GM19328 (cell line): ENCODE measurements at regions not wholly inside any gene's neighbourhood (a gene's known extent, or its start where the extent isn't known, plus 50 kb on each side); places are given as distances from the start of the nearest gene placed in this dataset.
"Not testable (repeated sequence)": the region's sequence is repeated elsewhere in the genome, so short reads cannot be mapped to it uniquely, and the experiment has no call there.

Source experiments
- ATAC-seq: cut with Tn5 transposase; IDR thresholded peaks from one replicate; pipeline ENCODE4 v1.9.1; 2021; ENCODE audit warnings: mild to moderate bottlenecking, moderate library complexity; ENCODE audit not compliant: unreplicated experiment

DNA sequence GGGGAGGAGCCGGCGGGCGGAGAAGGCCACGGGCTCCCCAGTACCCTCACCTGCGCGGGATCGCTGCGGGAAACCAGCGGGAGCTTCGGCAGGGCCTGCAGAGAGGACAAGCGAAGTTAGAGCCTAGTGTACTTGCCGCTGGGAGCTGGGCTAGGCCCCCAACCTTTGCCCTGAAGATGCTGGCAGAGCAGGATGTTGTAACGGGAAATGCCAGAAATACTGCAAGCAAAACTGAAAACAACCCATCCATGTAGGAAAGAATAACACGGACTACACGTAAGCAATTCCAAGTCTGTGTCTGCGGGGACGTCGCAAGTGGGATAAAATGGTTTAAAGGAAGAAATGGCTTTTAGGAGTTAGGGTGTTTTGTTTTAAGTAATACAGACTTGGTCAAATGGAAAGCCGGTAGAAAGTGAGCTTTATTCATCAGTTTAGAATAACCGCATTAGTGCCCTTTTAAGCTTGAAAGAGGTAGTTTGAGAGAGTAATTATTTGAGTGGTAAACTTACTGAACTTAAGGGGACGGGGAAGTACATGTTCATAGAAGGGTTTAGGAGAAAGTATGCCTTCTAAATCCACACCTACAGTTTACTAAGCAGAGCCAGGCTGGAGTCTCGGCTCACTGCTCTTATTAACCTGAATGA, 121.3 kb upstream of the NIPA1 start:
- ATAC-seq: not testable (repeated sequence)

DNA sequence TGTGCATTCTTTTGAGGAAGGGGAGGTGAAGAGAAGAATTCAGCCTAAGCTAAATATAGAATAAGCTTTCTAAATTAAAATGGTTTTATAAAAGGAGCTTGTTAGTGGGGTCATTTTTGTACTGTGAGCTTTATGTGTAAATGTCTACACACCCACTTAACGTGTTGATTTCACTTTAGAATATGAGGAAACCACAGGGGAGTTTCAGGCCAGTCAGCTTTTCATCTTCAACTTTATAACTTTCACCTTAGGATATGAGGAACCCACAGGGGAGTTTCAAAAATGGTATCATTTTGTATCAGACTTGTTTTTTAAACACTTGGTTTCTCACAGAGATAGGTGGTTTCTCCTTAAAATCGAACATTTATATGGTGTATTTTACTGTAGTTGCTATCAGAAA, 120.7 kb upstream of the NIPA1 start:
- not testable (repeated sequence) for ATAC-seq

DNA sequence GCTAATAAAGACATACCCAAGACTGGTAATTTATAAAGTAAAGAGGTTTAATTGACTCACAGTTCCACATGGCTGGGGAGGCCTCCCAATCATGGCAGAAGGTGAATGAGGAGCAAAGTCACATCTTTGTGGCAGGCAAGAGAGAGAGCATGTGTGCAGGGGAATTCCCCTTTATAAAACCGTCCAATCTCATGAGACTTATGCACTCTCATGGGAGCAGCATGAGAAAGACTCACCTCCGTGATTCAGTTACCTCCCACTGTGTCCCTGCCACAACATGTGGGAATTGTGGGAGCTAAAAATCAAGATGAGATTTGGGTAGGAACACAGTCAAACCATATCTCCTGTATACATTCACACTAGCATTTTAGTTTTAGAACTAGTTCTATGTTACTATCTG, 101.7 kb upstream of the NIPA1 start:
- ATAC-seq: not testable (repeated sequence)

DNA sequence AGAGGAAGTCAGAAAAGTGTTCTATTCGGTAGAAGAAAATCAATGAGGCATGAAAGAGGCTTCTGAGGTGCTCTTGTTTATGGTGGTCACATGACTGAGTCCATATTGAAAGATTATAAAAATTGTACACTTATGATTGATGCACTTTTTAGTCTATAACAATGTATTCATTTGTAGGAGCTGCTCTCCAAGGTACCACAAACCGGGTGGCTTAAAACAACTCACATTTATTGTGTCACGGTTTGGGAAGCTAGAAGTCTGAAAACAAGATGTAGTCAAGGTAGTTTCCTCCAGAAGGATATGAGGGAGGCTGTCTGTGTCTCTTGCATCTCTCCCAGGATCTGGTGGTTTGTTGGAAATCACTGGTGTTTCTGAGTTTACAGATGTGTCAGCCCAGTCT, 86.6 kb upstream of the NIPA1 start:
- not testable (repeated sequence) for ATAC-seq

DNA sequence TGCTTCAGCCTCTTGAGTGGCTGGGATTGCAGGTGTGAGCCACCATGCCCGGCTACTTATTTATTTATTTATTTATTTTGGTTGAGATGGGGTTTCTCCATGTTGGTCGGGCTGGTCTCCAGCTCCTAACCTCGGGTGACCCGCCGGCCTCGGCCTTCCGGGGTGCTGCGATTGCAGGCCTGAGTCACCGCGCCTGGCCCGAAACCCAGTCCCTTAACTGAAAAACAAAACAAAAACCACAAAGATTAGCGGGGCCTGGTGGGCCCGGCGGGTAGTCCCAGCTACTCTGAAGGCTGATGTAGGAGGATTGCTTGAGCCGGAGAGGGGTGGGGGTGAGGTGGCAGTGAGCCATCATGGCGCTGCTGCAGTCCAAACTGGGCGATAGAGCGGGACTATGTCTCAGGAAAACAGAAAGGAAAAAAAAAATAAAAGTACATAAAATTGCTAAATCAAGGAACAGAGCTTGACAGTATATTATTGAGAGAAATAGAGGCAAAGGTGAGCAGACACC, 75.6 kb upstream of the NIPA1 start:
- not testable (repeated sequence) for ATAC-seq

DNA sequence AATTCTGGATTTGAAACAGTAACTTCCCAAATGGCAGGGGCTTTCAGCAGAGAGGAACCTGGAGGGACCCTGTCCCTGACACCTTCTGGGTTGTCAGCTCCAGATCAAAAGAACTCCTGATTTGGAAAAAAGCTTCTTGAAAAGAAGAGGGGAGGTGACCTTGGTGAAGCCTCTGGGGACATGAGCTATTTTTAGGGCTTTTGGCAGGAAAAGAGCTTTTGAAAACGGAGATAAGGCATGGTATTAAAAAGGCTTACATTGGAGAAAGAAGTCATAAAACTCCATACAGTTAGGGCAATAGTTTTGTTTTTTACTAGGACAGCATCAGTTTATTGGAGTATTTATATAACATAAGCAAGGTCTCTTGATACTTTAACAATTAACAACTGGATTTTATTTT, 72.5 kb upstream of the NIPA1 start:
- ATAC-seq: not testable (repeated sequence)

DNA sequence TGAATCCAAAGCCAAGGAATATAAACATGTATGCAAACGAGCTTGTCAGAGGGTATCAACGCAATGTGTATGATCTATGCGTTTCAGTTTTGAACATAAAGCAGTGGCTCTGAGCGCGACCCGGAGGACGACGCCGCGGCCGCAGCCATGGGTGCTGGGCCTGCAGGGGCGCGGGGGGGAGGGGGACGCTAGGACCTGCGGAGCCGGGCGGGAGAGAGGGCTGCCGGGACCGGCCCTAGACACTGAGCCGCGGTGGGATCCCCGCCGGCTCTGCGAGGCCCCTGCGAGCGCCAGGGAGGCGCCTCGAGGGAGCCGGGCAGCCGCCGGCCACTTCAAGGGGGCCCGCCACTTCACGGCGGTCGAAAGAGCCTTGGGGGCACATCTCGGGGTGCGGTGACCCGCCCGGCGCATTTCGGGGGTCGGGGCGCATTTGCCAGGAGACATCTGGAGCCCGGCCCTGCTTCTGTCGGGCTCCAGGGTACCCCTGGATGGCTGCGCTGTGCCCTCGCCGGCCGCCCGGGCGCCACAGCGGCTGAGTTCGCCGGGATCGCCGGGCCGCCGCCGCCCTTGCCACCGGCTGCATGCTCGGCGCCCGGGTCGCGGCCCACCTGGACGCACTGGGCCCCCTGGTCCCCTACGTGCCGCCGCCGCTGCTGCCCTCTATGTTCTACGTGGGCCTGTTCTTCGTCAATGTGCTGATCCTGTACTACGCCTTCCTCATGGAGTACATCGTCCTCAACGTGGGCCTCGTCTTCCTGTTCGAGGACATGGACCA, 71.9 kb upstream of the NIPA1 start:
- ATAC-seq: not testable (repeated sequence)

DNA sequence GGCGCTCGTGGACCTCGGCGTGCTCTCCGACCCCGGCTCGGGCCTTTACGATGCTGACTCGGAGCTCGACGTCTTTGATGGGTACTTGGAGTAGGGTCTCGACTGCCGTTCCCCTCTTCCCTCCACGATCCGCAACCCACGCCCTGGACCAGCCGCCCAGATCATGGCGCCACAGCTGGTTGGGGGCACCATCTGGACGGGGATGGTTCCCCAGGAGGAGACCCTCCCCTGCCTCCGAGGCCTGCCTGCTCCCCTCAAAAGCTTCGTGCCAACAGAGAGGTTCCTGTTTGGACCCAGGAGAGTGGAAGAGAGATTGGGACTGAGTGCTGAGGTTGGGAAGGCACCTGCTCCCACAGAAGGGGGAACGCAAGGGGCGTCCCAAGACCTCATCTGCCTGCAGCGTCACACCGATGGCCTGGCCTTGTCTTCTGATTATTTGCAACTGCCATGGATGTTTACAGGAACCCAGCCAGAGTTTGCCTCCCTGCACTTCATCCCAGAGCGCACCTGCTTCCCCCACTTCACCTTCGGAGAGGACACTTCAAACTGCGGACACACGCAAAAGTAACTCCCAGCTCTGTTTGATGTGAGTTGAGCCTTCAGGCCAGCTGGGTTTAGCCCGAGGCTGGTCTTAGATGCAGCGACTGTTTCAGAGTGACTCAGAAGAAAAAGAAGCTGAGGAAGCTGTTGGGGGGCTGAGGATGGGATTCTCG, 71.2 kb upstream of the NIPA1 start:
- ATAC-seq: not testable (repeated sequence)

DNA sequence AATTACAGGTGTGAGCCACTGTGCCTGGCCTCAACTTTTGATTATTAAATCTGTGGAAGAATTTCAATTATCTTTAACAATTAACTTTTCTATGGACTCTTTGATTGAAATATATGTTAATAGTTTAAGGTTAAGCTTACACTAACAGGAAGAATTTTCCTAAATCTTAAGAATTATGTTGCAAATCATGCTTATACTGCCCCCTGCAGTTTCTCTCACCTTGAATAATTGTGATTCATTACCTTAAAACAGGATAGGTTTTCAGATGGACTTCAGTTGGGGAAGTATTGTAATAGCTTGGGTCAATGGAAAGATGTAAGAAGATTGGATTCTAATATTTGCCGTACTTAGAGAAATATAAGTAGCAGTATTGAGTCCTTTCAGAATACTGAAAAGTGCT, 66.5 kb upstream of the NIPA1 start:
- not testable (repeated sequence) for ATAC-seq

DNA sequence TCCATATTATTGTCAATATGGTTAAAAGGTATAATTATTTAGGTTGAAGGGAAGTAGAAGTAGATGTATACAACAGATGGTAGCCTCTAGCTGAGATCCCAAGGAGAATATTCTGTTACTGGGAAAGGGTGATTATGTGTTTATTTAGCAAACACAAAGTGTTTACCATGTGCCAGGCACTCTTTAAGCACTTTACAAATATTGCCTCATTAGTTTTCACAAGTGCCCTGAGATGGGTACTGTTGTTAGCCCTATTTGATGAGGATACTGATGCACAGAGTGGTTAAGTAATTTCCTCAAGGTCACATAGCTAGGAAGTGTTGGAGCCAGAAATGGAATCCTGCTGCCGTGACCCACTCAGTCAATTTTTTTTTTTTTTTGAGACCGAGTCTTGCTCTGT, 60.3 kb upstream of the NIPA1 start:
- not testable (repeated sequence) for ATAC-seq

DNA sequence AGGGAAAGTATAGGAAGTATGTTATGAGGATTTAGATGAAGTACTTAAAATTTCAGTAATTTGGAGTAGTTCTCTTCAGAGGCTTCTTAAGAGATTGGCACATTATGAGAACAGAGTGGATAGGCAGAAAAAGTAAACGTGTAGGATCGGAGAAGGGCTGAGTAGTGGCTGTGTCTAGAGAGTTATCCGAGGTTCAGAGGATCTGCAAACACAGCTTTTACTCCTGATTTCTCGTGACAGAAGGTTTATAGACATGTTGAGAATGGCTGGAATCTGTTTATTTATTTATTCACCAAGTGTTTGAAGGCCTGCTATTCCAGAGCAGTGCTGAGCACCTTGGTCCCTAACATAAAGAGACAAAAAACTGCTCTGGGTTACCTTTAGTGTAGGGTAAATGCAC, 51.4 kb upstream of the NIPA1 start:
- ATAC-seq: not testable (repeated sequence)

DNA sequence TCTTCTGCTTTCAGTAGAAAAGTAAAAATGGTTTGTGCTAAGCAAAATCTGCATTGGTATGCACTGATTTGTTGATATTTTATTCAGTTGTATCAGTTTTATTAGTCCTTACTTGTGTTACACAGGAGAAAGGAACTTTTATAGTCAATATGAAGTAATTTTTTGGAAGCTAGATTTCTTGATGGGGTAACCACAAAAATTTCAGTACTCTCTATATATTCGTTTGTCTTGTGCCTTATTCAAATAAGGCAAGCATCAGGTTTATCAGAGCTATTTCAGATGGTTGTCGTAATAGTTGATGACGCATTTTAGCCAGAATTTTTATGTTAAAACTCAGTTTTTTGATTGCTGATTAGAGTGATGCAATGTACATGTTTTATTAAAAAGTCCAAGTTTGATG, 50.7 kb upstream of the NIPA1 start:
- ATAC-seq: no peak

DNA sequence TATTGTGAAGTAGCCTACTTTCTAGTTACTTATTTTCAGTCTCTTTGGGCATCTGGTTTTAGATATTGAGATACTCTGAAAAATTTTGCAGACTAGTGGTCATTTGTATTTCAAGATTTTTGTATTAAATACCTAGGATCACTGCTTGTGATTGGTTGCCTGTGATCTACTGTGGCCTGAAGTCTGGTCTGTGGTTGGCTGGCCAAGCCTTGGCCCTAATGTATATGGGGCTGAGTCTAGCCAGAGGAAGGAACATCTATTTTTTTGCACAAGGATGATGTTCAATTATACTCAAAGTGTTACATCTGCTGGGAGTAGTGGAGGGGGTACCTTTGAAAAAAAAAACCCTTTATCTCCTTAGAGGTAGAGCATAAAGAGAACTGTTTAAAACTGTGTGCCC, 50.2 kb upstream of the NIPA1 start:
- ATAC-seq: not testable (repeated sequence)
